ENCODE measurements at regions not wholly inside any gene's neighbourhood (a gene's known extent, or its start where the extent isn't known, plus 50 kb on each side); places are given as distances from the start of the nearest gene placed in this dataset.

GRCh38 chr1:64320922-64321614 is 117.6 kb downstream of the UBE2U start:
- TF ChIP-seq EP300 (IDR thresholded peaks at IDR 0.05) (no peak), CTCF (IDR thresholded peaks at IDR 0.05) (no peak)

Data from upper lobe of left lung (tissue), 4 donors.